WI38 (cell line): ENCODE measurements at regions not wholly inside any gene's neighbourhood (a gene's known extent, or its start where the extent isn't known, plus 50 kb on each side); places are given as distances from the start of the nearest gene placed in this dataset.

ENCODE experiments used
- H3K4me3 ChIP-seq: 2 replicates; pipeline ENCODE4 v1.5.1; 2011; ENCODE audit warnings: low read depth, mild to moderate bottlenecking, control low read depth, low read length
- TF ChIP-seq, protein P1 (sequence below): IDR thresholded peaks from 2 replicates; pipeline ENCODE4 v1.5.1; 2012; ENCODE audit warnings: low read depth, mild to moderate bottlenecking, control low read depth, low read length

DNA sequence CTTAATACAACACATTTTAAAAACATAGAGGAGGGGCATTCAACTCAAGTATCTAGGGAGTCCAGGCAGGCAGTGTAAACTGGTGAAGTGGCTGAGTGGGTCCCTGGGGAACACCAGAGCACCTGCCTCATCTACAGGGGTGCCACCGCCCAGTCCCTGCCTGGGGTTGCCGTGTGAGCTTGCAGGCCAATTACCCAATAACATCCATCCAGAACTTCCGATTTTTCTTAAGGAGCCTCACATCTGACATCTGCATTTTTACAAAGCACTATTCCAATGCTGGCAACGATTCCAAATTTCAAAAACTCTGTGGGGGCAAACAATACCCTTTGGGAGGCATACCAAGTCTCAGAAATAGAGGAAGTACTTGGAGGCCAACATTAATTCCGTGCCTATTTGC lies 288.4 kb upstream of the TSHZ2 start:
- TF ChIP-seq, protein P1, sequence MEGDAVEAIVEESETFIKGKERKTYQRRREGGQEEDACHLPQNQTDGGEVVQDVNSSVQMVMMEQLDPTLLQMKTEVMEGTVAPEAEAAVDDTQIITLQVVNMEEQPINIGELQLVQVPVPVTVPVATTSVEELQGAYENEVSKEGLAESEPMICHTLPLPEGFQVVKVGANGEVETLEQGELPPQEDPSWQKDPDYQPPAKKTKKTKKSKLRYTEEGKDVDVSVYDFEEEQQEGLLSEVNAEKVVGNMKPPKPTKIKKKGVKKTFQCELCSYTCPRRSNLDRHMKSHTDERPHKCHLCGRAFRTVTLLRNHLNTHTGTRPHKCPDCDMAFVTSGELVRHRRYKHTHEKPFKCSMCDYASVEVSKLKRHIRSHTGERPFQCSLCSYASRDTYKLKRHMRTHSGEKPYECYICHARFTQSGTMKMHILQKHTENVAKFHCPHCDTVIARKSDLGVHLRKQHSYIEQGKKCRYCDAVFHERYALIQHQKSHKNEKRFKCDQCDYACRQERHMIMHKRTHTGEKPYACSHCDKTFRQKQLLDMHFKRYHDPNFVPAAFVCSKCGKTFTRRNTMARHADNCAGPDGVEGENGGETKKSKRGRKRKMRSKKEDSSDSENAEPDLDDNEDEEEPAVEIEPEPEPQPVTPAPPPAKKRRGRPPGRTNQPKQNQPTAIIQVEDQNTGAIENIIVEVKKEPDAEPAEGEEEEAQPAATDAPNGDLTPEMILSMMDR: no peak
- no peak overlapping the region for H3K4me3 ChIP-seq

DNA sequence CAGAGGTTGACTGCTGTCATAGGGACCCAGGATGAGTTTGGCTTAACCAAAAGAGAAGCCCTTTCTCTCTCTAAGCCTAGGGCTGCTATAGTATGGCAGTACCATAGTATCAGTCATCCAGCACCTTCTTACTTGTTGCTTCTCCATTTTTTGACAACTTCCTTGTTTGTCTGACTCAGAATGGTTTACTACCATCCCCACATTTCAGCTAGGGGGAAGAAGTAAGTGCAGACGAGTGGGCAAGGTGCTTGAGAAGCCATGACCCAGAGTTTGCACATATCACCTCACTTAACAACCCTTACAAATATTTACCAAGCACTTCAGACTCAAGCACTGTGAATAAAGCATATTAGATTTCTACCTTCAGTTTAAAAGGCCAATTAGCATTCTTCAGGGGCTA lies 289.9 kb upstream of the TSHZ2 start:
- H3K4me3 ChIP-seq: no peak overlapping the region
- TF ChIP-seq, protein P1: no peak

DNA sequence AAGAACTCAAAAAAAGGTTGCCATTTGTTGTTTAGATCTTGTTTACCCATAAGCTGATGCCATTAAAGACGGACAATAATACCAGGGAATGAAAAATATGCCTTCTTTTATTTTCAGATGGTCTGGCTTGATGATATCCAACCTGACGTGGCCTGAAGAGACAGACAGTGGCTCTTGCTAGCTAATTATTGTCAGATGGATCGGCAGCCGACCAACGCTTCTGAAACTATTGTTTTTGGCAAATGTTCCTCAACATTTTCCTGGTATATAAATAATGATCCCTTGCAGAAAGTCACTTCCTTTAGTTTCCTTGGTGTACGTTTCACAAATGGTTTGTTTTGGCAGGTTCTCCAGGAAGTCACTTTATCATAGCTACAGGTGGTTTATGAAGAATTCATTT lies 290.9 kb upstream of the TSHZ2 start:
- TF ChIP-seq, protein P1: no peak
- no peak overlapping the region for H3K4me3 ChIP-seq

DNA sequence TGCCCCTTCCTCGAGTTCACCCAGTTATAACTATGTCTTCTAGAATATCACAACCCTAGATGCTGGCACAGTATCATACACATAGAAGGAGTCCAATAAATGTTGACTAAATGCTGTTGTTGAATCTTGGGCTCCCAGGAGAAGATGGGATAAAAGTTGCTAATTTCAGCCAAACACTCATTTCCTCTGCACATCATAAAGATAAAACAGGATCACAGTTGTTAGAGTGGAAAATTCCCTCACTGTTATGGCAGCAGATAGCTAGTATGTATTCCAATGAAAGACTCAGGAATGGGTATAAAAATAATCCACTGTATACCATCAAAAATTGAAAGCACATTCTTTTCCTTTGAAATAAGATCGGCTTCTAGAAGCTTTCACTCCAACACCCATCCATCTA lies 294.9 kb upstream of the TSHZ2 start:
- TF ChIP-seq, protein P1: no peak
- H3K4me3 ChIP-seq: no peak overlapping the region

DNA sequence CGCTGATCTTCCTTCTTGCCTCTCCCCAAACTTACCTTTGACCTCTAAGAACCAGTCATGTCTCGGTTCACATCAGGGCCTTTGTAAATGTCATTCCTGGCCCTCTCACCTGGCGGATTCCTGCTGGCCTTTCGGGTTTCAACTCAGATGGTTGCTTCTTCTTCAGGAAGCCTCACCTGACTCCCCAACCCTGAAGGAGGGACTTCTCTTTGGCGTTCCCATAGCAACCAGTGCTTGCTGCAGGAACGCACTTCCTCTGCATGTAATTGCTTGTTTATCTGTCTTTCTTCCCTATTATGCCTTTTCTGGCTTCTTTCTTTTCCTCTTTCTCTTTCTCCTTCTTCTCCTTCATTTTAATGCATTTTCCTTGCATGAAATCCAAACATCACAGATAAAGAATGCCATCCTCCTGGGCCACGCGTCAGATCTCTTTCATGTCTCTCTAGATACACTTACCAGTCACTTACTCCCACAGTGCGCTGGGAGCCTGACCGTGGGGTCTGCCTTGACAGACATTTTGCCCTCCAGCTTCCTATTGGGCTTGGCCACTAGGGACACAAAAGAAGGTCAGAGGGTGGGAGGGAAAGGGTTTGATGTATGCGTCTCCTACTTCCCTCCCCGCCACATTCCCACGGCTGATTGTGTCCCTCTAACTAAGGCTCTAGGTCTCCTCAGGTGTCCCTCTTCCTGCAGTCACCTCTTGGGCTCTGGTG lies 295.7 kb upstream of the TSHZ2 start:
- H3K4me3 ChIP-seq: no peak overlapping the region
- TF ChIP-seq, protein P1: no peak

DNA sequence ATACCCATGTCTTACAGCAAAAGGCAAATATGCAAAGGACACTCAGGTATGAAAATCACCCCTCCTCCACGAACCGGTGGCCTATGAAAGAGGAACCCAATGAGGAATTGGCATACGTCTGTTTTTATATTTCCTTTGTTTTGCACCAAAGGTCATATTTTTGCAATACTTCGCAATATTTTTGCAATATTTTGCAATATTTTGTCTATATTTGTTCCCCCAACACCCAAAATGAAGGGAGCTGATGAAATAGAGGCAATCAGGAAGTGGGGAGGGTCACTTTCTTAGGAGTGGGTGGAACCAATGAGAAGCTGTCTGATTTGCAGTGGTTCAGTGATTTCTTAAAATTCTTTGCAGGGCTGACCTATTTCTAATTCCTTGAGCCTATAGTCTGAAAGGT lies 296.8 kb upstream of the TSHZ2 start:
- TF ChIP-seq, protein P1: no peak
- no peak overlapping the region for H3K4me3 ChIP-seq

DNA sequence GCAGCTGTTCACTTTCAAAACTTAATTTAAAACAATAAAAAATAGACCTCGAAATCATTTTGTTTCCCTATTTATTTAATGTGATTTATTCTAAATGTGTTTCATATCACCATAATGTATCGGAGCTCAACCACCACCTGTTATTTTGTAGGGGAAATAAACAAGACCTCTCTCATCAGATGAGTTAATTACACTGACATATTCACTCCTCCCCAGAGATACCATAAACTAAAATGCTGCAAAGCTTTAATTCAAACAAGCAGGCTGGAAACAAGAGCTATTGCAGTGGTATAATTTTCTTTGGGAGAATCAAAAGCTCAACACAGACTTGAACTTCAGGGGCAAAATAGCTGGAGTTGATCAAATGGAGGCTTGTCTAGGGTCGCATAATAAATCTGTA lies 303.5 kb upstream of the TSHZ2 start:
- TF ChIP-seq, protein P1: no peak

More for the DNA sequence above, 303.5 kb upstream of the TSHZ2 start:
- no peak overlapping the region for H3K4me3 ChIP-seq
